ENCODE measurements at regions not wholly inside any gene's neighbourhood (a gene's known extent, or its start where the extent isn't known, plus 50 kb on each side); places are given as distances from the start of the nearest gene placed in this dataset.
"Not testable (repeated sequence)": the region's sequence is repeated elsewhere in the genome, so short reads cannot be mapped to it uniquely, and the experiment has no call there.

- FAIRE-seq = no peak
These were observed 53.5 kb upstream of the EPB41L4A start for GRCh38 chr5:112472614-112473013.

- no peak for FAIRE-seq
These were observed 54.9 kb upstream of the EPB41L4A start for GRCh38 chr5:112473989-112474388.

DNA sequence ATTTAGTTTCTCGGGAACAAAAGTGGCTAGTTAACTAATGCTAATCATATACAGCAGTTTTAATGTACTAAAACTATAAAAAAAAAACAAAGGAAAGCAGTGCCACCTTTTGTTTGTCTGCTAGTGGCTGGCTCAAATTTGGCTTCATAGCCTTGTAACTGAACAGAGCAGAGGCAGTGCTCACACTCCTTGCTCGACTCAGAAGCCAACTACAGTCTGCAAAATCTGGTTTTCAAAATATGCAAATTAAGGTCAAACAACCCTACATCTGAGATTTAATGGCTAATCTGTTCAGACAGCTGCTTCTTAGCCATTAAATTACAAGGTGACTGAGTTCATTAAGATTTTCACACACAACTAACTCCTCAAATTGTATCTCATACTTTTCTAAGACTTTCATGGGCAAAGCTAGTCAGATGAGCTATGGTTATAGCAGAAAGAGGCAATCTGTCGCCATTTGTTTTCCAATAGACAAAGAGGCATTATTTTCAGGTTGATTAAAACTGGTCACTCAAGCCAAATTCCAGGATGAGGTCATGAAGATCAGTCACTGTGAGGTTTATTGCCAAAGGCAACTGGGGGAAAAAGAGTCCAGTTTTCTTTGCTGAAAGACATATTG lies 56.8 kb upstream of the EPB41L4A start:
- FAIRE-seq = no peak

DNA sequence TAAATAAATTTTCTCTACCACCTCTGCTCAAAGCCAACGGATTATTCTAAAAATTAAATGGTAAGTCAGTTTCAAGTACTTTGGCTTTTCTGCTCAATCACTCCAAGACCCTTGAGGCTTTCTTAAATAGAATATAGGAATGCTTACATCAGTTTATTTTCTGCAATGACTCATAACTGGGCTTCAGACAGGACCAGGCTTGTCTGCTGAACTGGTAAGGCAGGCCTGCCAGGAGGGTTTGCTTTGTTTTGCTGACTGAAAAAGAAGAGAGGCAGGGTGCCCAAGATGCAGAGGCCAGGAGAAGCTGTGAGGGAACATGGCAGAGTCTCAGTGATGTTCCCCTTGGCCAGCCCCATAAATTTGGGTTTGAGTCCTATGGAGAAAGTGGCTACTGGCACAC lies 60.3 kb upstream of the EPB41L4A start:
- FAIRE-seq = no peak

GRCh38 chr5:112480501-112480900 lies 61.4 kb upstream of the EPB41L4A start:
- FAIRE-seq = no peak

GRCh38 chr5:112483704-112484103 lies 64.6 kb upstream of the EPB41L4A start:
- FAIRE-seq = no peak

DNA sequence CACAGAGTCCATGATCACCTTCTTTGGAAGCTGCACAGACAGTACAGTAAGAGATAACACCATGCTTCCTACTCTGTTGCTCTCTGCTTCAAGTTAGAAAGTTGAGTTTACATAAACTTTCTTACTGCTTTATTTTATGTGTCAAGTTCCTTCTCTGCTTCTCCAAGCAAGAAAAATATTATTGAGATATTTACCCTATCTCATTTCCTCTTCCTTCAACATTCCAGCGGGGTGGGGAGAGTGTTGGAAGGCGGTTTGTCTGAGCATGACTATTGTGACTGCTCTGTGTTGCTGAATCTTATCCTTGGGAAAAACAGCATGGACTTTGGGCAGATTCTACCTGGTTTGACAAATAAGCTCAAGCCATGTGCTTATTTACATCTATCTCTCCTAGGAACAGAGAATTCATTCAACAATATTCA lies 66.9 kb upstream of the EPB41L4A start:
- no peak for FAIRE-seq

GRCh38 chr5:112491257-112491656 lies 72.2 kb upstream of the EPB41L4A start:
- FAIRE-seq = no peak

GRCh38 chr5:112492291-112492690 lies 73.2 kb upstream of the EPB41L4A start:
- no peak for FAIRE-seq

- not testable (repeated sequence) for FAIRE-seq
These were observed 84.8 kb upstream of the EPB41L4A start for GRCh38 chr5:112503749-112504501.

- FAIRE-seq = not testable (repeated sequence)
These were observed 90.0 kb upstream of the EPB41L4A start for GRCh38 chr5:112509097-112509496.

DNA sequence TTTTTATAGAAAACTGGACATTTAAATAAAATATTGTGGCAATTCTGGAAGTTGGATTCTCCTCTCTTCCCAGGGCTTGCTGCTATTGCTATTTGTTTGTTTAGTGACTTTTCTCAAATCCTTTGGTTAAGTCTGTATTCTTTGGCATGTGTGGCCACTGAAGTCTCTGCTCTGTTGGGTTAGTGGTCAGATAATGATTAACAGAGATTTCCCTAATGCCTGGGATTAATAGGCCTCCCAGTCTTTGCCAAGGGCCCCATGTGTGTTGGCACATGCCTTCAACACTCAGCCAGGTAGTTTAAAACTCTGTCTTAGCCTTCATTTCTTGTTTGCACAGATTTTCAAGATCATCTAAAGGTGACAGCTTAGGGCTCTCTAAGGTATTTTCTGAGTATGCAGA lies 92.8 kb upstream of the EPB41L4A start:
- FAIRE-seq = no peak

DNA sequence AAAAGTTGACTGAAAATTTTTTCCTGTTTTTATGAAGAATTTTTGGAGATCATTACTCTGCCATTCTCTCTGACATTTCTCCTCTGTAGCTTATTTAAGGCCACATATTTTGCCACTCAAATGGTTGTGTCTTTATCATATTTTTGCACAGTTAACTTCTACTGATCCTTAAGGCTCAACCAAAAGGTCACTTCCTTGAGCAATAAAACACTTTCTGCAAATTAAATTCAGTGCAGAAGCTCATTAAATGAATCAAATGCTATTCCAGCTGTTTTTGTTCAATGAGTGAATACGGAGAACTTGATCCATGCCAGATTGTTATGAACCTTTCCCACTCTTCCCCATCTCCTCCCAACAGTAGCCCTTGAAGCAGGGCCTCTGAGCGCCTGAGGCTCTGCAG lies 93.8 kb upstream of the EPB41L4A start:
- FAIRE-seq = no peak

GRCh38 chr5:112514111-112514510 lies 95.0 kb upstream of the EPB41L4A start:
- no peak for FAIRE-seq

DNA sequence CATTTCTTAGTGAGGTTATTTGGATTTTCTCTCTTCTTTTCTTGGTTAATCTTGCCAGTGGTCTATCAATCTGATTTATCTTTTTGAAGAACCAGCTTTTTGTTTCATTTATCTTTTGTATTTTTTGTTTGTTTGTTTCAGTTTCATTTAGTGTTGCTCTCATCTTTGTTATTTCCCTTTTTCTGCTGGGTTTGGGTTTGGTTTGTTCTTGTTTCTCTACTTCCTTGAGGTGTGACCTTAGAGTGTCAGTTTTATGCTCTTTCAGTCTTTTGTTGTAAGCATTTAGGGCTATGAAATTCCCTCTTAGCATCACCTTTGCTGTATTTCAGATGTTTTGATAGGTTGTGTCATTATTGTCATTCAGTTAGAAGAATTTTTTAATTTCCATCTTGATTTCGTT lies 101.4 kb upstream of the EPB41L4A start:
- FAIRE-seq = not testable (repeated sequence)

DNA sequence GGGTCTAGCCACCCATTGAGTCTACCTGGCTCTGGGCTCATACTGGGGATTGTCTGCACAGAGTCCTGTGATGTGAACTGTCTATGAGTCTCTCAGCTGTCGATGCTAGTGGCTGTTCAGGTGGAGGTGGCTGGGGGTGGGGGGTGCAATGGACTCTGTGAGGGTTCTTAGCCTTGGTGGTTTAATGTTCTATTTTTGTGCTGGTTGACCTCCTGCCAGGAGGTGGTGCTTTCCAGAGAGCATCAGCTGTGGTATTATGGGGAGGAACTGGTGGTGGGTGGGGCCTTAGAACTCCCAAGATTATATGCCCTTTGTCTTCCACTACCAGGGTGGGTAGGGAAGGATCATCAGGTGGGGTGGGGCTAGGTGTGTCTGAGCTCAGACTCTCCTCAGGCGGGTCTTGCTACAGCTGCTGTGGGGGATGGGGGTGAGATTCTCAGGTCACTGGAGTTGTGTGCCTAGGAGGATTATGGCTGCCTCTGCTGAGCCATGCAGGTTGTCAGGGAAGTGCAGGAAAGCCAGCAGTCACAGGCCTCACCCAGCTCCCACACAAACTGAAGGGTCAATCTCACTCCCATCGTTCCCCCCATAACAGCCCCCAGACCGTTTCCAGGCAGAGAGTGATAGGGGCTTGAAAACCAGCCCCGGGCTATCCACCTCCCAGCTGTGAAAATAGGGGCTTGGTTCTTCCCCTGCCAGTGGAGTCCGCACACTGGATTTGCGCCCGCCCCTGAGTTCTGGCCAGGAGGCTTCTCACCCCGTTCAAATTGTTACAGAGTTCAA lies 104.0 kb upstream of the EPB41L4A start:
- not testable (repeated sequence) for FAIRE-seq

- FAIRE-seq = not testable (repeated sequence)
These were observed 104.7 kb upstream of the EPB41L4A start for GRCh38 chr5:112523674-112524263.

- no peak for FAIRE-seq
These were observed 106.1 kb upstream of the EPB41L4A start for GRCh38 chr5:112525217-112525616.

DNA sequence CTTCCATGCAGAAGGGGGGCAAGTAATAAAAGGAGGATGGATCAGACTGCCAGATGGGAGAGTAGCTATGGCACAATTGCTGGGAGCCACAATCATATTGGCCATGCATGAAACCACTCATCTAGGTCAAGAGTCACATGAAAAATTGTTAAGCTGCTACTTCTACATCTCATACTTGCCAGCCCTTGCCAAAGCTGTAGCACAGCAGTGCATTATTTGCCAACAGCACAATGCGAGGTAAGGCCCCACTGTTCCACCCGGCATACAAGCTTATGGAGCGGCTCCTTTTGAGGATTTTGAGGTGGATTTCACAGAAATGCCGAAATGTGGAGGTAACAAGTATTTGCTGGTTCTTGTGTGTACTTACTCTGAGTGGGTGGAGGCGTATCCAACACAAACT lies 109.9 kb upstream of the EPB41L4A start:
- FAIRE-seq = no peak

DNA sequence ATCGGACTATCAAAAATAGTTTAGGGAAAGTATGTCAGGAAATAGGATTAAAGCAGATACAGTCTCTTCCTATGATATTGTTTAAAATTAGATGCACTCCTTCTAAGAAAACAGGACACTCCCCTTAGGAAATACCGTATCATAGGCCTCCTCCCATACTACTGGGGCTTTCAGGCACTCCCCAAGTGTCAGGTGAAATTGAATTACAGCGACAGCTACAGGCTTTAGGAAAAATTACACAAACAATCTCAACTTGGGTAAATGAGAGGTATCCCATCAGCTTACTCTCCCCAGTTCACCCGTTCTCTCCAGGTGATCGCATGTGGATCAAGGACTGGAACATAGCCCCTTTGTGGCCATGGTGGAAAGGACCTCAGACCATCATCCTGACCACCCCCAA lies 110.4 kb upstream of the EPB41L4A start:
- FAIRE-seq = no peak

GRCh38 chr5:112532654-112533360 lies 113.7 kb upstream of the EPB41L4A start:
- FAIRE-seq = no peak

GRCh38 chr5:112533362-112533761 lies 114.3 kb upstream of the EPB41L4A start:
- no peak for FAIRE-seq

DNA sequence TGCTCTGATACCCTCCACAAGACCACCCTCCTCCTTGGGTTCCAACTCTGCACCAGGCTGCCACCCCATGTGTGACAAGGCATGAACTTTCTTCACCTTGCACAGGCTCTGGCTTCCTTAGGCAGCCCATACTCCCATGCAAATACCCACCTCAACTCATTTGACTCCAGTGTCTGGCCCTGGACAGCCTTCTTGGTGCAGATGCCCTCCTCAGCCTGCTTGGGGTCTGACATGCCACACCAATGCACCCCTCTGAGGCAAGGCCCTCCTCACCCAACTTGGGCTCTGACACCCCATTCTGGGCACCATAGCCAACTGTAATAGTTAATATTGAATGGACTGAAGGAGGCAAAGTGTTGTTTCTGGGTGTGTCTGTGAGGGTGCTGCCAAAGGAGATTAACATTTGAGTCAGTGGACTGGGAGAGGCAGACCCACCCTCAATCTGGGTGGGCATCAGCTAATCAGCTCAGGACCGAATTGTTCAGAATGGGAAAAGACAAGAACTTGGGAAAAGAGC lies 115.0 kb upstream of the EPB41L4A start:
- FAIRE-seq = no peak
